ENCODE measurements at regions not wholly inside any gene's neighbourhood (a gene's known extent, or its start where the extent isn't known, plus 50 kb on each side); places are given as distances from the start of the nearest gene placed in this dataset.
"Not testable (repeated sequence)": the region's sequence is repeated elsewhere in the genome, so short reads cannot be mapped to it uniquely, and the experiment has no call there.

DNA sequence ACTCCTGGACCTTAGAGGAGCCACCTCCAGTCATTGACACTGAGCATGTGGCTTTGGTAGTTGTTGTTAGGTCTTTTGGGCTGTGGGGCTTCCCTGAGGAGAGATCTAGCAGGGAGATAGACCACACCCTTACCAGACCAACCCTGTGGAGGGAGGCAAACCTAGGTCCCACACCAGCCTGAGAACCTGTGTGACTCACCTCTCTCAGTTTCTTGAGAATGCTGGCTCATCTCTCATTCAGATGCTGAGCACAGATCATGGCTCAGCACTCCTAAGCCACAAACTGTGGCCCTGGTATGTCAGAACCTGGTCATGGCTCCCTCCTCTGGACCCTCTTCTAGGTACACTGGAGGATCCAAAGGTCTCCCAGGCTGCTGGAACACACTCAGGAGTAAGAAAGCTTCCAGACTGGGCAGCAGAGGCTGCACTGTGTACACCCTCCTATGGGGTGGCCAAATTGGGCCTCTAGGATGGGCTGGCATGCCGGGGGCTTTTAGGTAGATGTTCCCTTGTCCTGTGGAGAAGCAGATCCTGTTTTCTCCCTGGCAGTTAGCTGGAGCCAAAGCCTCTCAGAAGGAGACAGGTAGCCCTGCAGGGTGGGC, 1294.5 kb downstream of the KHDRBS2 start:
- no peak for DNase-seq

- DNase-seq = no peak
Observed at GRCh38 chr6:60952500-60952899, 1333.5 kb downstream of the KHDRBS2 start.

DNA sequence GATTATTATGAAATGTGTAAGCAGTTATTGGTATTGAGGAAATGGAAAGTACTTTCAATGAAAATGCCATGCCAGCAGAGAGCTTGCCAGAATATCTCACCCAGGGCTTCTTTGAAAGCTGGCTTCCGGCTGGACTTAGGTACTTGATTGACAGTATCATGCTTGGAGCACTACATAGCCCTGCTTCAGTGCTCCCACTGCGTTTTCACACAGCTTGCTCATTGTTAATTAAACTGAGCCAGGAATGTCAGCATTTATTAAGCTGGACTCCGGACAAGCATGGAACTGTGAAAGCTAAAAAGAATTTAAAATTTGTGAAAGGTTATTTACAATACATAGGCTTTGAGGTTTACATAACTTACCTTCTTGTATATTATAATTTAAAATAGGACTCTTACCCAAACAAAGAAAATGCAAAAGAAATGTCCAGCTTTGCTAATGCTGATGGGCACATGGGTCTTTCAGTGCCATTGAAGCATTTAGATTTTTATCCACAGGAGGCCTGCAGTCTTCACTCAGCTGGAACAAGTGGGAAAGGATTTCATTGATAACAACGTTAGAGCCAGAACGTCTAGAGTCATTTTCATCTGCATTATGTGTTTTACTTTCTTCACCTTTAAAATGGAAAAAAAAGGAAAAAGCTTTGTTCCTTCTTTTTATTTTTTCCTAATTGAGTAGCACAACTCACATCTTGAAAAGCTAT, 1335.7 kb downstream of the KHDRBS2 start:
- peak; percentile 34 for DNase-seq

DNA sequence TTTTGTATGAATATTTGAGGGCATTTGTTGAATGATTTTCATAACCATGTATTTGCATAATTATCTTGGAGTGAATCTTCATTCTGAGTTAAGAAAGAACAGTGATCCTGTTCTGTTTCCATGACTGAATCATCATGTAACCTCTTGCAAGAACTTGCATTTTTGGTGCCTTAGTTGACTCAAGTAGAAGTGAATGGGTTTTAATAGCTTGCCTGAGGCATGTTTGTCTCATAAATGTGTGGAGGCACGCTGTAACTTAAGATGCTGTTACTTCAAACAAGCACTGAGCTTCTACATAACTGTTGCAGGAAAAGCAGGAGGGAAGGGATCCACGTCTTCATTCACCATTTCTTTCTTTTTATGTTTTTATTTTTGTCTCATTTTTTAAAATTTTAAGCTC, 1338.6 kb downstream of the KHDRBS2 start:
- DNase-seq = not testable (repeated sequence)

DNA sequence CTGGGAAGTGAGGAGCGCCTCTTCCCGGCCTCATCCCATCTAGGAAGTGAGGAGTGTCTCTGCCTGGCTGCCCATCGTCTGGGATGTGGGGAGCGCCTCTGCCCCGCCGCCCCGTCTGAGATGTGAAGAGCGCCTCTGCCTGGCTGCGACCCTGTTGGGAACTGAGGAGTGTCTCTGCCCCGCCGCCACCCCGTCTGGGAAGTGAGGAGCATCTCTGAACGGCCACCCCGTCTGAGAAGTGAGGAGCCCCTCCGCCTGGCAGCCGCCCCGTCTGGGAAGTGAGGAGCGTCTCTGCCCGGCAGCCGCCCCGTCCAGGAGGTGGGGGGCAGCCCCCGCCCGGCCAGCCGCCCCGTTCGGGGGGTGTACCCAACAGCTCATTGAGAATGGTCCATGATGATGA, 1341.2 kb downstream of the KHDRBS2 start:
- DNase-seq = not testable (repeated sequence)

GRCh38 chr6:60935970-60936369, 1350.1 kb downstream of the KHDRBS2 start:
- not testable (repeated sequence) for DNase-seq

GRCh38 chr6:60919652-60920051, 1366.4 kb downstream of the KHDRBS2 start:
- not testable (repeated sequence) for DNase-seq

GRCh38 chr6:60903860-60904259, 1382.2 kb downstream of the KHDRBS2 start:
- DNase-seq = not testable (repeated sequence)

GRCh38 chr6:60893374-60893773, 1392.7 kb downstream of the KHDRBS2 start:
- not testable (repeated sequence) for DNase-seq

- DNase-seq = no peak
Observed at GRCh38 chr6:60891606-60892005, 1394.4 kb downstream of the KHDRBS2 start.

GRCh38 chr6:60877396-60877795, 1408.6 kb downstream of the KHDRBS2 start:
- DNase-seq = not testable (repeated sequence)

DNA sequence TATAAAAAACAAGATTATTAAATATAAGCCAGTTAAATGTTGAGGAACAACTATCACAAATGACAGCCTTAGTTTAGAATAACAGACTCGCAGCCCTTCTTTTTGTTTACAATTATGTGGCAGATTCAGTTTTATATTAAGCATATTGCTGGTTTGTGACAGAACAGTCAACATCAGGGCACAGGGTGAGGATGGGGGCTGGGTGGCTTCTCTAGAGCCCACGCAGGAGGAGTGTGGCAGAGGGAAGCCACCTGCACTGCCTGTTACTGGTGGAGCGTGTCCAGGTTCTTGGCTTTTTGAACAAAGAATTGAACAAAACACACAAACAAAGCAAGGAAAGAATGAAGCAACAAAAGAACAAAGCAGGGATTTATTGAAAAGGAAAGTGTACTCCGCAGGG, 1415.2 kb downstream of the KHDRBS2 start:
- DNase-seq = not testable (repeated sequence)

- no peak for DNase-seq
Observed at GRCh38 chr6:60867548-60867947, 1418.5 kb downstream of the KHDRBS2 start.

DNA sequence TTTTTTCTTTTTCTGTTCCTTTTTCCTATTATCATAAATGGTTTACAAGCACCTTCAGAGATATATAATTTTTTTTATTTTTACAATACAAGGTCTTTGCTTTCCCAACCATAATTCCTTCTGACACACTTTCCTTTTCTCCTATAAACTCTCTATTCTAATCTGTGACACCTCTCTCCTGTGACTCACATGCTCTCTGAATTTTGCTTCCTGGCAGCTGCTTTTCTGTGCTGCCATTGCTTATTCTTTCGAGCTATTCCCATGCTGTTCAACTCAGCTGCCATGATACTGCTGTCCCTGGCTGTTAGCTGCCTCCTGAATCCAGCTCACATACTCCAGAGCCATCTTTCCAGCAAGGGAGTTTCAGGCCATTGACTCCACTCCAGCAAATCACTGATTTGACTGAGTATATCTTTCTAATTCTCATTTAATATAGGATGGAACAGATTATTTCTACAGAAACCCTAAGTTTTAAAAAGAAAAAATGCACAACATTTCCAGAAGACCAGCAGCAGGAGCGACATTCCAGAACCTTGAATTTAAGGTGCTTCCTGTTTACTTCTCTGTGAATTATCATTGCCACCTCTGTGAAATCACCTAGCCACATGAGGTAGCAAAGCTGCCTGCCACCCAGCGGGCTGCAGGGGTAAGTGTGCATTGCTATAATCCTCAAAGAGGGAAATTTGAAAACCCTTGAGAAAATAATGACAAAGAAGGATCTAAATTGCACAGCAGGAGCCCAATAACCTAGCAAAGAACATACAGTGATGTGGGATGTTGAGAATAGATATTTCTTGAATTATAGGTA, 1442.6 kb downstream of the KHDRBS2 start:
- DNase-seq = not testable (repeated sequence)

- not testable (repeated sequence) for DNase-seq
Observed at GRCh38 chr6:60830726-60831125, 1455.3 kb downstream of the KHDRBS2 start.

DNA sequence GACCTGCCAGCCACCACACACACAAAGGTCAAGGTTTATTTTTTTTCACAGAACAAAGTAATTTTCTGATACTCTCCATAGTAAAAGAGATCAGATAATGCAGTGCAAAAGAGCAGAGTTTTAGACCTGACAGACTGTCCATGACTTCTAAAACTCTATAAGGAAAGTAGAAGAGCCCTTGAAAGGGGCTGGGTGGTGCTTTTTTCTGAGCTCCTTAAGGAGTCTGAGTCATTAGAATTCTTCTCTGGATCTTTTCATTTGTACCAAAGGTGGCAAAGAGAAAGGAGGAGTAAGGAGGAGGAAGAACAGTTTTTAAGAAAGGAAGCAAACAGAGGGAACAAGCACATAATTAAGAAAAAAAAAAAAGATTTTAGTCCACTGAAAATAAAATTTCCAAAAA, 1463.4 kb downstream of the KHDRBS2 start:
- DNase-seq = not testable (repeated sequence)

DNA sequence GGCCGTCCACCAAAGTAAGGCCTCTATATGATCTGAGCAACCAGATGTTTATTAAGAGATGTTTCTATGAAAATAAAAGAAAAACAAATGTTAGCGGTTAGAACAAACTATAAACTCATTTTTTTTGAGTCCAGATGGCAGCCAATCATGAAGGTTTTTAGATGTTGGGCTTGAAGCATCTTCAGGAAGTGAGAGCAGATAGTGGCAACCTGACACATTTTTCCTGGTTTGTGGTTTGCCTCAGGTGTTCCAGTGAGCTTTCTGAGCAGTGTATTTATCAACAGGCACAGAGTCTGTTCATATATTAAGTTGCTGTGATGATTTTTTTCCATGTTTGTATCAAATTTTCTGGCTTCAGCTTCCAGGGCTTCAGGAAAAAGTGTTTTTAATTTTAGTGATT, 1468.0 kb downstream of the KHDRBS2 start:
- DNase-seq = not testable (repeated sequence)

DNA sequence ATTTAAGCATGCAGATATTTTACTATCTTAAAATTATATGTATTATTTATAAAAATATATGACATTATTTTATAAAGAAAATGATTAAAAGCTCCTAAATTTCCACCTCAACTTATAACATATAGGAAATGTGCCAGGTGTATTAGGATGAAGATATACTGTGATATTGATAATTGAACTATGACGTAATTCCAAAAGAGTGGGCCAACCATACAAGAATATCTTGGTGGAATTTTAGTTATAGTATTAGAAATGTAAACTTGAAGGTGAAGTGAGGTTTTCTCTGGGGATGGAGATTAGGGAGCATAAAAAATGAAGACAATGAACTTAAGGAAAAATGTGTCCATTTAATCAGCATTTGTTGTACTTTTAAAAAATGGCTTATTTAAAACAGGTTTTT, 1471.2 kb downstream of the KHDRBS2 start:
- DNase-seq = not testable (repeated sequence)

DNA sequence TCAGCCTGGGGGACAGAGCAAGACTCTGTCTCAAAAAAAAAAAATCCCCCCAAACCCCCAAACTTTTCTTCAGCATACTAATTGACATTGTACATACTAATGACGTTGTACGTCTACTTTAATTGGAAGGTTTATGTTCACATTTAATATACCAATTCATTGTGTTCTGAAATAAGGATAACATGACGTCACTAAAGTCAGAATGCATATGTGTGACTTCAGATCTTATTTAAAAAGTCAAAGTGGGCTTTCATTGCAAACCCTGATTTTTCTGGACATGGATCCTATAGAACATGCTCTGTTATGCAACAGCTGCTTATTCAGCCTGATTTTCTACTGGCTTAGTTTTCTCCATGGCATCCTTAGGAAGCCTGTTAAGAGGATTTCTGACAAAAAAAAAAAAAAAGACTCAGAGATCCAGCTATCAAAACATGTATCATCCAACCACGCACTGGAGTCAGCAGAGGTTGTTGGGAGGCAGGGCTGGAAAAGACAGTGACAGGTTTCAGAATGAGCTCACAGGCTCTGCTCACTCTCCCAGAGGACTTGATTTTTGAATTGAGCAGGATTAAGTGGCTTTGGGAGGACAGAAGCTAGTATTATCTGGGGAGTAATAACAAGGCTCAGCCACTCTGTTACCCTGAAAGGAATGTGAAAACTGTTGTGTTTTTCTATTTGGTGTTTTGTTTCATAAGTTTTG, 1472.0 kb downstream of the KHDRBS2 start:
- peak; percentile 3 for DNase-seq

- DNase-seq = not testable (repeated sequence)
Observed at GRCh38 chr6:60810216-60810615, 1475.8 kb downstream of the KHDRBS2 start.

DNA sequence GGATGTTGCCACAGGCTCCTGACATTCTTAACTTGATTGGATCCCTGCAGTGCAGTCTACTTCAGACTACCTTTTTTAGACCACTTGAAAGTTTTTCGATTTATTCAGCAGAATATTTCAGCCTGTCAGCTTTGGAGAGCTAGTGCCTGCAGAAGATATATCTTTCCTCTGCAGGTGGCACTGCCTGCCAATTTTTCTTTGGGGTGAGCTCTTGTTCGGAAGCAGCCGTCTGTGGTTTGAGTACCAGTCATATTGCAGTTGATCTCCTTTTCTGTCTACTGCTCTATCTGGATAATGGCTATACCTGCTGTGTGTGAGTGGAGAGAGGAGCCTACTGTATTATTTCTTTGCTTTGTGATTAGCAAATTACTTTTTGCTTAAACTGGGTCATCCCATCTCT, 1486.9 kb downstream of the KHDRBS2 start:
- DNase-seq = peak; percentile 28

DNA sequence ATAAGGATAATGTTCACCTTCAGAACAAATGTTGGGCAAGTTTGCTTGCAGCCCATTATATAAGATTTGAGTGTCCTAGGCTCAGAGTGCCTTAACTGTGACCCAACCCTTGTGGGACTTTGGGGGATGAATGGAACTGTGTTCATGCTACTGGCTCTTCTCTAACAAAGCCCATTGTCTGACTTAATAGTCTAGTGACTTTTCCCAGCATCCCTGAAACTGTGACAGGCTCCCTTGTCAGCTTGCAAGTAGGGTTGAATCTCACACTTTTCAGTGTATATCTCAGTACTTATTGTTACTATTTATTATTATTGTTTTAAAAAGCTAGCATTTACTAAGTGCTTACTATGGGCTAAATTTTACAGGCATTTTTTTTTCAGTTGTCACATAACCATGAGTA, 1488.2 kb downstream of the KHDRBS2 start:
- not testable (repeated sequence) for DNase-seq

GRCh38 chr6:60789601-60790000, 1496.4 kb downstream of the KHDRBS2 start:
- not testable (repeated sequence) for DNase-seq
